HG02943 (cell line): ENCODE measurements at regions not wholly inside any gene's neighbourhood (a gene's known extent, or its start where the extent isn't known, plus 50 kb on each side); places are given as distances from the start of the nearest gene placed in this dataset.
"Not testable (repeated sequence)": the region's sequence is repeated elsewhere in the genome, so short reads cannot be mapped to it uniquely, and the experiment has no call there.

Experiments used
- ATAC-seq: cut with Tn5 transposase; IDR thresholded peaks from one replicate; pipeline ENCODE4 v1.9.1; 2021; ENCODE audit warnings: mild to moderate bottlenecking, low read depth, moderate library complexity; ENCODE audit not compliant: unreplicated experiment

DNA sequence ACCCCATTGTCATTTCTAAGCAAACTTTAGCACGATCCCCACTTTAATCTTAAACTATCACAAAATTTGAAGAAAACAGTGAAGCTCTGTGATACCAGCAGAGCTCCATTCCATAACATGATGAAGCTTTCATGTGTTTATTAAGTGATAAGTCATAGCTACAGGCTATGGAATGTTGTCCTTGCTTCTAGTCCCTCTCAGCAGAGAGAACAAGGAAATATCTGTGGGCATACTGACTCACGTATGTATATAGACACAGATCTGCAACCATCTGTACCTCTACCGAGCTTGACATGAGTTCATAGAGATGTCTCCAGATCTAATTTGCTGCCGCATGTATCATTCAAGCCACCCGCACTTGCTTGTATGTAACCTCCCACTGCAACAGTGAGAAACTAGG, 588.9 kb downstream of the ETS1 start:
- no peak for ATAC-seq

DNA sequence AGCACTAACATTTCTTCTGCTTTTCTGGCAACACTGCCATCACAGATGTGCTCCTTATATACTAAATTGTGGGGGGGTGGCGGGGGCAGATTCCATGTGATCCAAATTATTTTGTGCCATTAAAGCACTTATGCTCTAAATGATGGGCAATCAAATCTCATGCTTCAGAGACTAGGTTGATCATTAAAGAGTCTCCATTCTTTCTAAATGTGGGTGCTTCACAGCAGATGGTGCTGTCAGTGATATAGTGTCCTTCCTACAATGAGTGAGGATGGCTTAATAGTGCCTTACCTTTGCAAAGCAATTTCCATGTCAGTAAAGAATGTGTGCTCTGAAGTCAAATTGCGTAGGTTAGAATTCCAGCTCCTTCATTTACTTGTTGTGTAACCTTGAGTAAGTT, 589.8 kb downstream of the ETS1 start:
- no peak for ATAC-seq

DNA sequence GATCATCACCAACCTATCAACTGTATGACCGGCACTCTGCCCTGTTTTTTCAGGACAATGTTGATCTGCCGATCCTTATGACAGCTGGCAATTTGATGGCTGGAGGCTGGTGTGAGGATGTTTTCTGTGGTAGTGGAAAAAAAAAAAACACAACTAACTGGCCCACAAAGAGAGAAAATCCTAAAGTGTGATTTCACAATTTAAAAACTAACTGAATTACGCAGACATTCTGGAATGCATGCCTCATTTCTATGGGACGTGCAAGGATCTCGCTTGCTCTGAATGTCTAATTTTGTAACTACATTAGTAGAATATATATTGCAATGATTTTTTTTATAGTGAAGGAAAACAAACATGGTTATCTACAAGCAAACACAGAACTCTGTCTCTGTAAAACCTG, 590.5 kb downstream of the ETS1 start:
- ATAC-seq: no peak

DNA sequence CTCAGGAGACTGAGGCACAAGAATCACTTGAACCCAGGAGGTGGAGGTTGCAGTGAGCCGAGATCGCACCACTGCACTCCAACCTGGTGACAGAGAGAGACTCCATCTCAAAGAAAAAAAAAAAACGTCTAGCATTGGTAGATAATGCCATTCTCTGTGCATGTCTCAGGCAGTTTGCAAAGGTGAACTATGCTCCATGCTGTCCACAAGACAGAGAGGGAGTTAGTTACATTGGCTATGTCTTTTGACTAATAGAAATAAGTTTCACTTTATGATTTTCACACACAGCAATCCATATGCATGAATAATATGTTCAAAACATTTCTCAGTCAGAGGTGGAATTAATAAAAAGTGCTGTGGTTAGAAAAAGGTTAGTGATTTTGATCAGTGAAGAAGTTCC, 591.4 kb downstream of the ETS1 start:
- ATAC-seq: no peak

DNA sequence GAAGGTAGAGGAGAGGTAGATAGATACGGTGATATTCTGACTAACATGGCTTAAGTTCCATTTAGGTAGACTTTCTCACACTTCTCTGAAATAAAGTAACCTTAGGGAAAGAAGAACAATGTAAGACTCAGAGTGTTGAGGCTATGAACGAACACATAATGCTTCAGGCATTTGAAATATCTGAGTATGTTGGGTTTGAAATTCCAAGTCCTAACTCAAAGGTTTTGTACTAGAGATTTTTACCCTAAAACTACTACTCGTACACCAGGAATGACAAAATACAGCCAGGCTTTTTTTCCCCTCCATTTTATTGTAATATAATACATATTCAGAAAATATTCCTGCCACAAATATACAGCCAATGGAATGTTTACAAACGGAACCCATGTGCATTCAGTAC, 592.6 kb downstream of the ETS1 start:
- no peak for ATAC-seq

DNA sequence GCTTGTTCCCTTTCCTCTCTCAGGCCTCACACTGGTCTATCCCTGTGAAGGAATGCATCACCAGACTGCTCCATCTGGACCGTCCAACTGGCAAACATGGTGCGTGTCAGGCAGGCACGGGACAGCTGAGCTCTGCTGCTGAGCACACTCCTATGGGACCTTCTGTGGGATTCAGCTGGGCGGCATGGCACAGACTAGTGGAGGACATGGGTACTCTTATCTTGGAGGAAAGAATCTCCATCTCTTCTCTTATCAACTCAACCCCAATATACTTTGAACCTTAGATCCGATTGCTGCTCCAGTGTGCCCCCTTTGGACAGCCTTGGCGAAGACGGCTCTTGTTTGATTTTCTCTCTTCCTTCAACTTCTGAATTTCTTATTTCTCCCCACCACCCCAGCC, 593.6 kb downstream of the ETS1 start:
- no peak for ATAC-seq

DNA sequence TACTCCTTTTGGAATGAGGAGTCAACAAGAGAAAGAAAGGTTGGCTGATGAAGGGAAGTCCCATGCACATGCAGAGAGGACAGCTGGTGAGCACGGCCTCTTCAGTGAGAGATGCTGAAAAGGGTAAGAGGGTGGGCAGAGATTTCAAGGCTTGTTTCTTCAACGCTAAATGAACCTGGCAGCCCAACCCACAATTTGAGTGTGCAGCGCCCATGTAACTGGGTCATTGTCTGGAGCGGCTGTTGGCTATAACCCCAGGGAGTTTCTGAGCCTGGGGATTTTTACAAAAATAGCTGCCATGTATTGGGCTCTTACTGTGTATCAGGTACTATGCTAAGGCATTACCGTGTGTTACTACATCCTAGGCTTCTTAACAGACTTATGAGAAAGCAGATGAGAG, 594.1 kb downstream of the ETS1 start:
- ATAC-seq: no peak

DNA sequence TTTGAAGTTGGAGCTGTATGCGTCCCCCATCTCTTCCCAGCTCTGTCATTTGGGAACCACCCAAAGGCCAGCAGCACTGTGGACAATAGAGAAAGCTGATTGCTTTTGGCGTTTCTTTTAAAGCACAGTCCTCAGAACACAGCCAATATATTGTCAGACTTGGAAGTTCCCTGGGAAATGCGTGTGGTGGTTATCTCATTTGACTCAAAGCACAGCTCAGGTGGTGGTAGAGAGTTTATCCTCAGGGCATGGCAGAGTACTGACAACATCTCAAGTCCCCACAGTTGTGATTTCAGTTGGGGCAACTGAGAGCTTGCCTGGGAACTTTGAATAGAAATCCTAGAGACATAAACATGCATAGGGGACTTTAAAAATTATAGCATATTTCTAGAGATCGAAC, 601.3 kb downstream of the ETS1 start:
- ATAC-seq: no peak

DNA sequence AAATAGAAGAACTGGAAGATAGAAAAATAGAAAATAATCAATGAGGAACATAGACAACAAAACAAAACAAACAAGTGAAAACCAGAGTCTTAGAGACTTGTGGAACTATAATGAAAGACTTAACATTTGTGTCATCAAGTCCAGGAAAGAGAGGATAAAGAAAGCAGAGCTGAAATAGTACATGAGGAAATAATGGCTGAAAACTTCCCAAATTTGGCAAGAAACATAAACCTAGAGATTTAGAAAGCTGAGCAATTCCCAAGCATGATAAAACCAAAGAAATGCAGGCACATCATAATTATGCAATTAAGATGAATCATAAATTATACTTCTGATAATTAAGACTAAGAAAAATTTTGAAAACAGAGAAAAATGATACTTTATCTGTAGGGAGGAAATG, 614.5 kb downstream of the ETS1 start:
- no peak for ATAC-seq

DNA sequence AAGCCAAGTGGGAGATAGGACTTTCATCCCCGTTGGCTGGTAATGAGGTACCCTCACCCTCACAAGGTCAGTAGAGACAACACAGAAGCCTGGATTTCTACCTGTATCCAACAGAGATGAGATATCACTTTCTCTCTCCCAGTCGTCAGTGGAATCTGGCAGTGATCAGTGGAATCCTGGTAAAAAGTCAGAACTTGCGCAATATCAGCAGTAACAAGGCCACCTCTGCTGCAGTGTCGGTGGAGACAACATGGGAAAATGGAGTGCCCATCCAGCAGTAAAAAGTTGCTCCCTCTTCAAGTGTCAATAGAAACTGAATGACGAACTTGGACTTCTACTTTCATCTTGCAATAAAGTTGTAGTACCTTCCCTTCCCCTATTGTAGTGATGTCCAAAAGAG, 615.9 kb downstream of the ETS1 start:
- no peak for ATAC-seq

DNA sequence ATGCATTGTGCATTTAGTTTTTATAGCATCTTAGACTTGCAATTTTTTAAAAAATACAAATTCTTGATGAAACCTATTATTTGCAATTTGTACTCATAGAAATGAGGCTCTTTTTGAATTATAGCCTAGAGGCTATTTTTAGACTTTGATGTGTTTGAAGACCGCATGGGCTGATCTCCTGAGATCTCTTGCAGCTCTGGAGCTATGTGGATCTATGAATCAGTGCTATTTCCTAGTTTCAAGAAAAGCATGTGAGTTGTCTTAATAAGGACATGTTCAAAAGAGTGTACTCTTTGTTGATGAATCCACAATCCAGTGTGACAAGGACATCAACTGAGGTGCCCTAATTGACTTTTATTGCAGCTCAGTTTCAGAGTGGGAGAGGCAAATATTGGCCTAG, 620.5 kb downstream of the ETS1 start:
- no peak for ATAC-seq

DNA sequence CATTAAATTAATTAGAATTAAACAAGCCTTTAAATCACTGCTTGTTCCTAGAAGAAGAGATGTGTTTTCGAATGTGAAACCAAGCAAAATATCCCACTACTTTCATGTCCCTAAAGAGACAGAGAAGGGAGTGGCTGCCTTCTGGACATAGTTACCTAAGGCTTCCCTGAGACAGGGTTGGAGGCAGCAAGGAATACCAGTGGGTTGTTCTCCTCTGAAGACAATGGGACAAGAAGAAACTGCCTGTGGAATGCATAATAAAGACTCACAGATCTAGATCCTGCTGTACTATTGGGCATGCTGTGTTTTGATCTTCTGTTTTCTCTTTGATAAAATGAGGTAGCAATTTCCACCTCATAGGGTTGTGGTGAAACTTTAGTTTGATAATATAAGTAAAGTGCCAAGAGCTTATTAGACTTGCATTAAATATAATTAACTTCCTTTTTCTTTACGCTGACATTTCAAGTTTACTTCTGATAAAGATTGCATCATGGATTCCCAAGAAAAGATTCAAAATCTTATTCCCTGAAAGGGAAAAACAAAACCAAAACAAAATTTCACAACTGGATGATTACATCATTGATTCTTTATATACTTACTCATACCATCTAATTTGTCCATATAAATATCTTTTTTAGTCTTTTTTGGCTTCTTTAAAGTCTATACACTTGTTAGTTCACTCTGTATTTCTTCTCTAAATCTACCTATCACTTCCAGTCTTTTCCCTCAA, 621.3 kb downstream of the ETS1 start:
- ATAC-seq: no peak

DNA sequence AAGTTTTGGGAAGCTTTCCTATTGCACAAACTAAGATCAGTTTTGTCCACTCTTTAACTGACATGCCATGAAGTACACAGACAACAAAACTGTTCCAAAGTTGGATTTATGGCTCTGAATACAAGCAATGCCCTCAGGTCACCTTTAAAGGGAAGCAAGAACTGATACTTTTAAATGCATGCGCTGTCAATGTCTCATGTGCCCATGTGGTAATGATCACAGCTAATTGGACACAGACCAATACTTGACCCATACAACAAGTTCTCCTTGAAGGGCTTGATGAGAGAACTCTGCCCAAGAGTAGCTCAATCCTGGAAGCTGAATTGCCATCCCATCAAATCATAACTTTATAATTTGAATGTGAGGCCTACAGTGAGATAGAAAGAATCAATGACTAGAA, 624.9 kb downstream of the ETS1 start:
- ATAC-seq: no peak

DNA sequence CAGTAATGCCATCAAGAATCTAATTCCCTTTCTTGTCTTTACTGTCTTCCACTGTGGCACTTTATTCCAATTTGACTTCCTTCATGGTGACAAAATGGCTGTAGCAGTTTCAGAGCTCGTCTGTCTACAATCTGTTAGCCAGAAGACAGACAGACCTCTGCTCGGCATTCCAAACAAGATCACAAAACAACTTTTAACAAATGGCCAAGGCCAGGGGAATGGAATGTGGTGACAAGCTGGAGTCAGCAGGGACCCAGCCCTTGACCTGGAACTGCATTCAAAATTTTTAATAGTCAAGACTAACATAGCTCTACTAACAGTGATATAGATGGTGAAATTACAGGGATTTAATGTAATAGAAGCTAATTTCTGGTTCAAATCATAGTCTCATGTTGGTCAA, 637.2 kb downstream of the ETS1 start:
- ATAC-seq: no peak

DNA sequence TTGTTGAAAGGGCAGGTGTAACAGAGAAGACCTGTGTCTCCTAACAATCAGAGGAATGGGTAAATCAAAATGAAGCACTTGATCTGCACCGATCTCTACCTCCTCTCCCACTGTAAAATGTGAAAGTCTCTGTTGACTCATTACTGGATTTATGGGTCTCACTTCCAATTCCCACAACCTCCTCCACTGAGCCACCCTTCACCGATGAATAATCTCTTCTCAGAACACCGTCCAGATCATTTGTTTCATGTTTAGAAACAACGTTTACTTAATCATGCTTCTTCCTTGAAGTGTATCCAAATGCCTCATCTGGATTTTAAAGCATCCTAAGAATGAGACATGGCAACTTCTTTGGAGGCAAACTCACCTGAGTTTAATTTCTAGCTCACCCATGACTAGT, 643.6 kb downstream of the ETS1 start:
- ATAC-seq: no peak

DNA sequence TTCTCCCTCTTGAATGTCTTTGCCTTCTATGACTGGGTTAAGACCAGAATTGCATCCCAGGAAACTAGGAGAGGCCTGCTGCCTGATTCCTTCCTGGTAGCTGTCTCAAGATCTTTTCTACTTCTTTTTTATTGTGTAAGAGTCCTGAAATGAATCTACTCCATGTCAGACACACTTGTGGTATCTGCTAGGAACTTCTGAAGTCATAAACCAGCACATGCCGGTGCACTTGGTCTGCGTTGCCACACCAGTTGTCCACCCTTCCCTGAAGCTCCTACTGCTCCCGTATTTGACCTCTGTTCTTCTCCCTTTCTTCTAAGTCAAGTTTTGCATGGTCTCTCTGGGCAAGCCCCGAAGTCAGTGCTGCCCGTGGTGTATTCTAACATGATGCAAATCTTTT, 644.2 kb downstream of the ETS1 start:
- ATAC-seq: no peak

DNA sequence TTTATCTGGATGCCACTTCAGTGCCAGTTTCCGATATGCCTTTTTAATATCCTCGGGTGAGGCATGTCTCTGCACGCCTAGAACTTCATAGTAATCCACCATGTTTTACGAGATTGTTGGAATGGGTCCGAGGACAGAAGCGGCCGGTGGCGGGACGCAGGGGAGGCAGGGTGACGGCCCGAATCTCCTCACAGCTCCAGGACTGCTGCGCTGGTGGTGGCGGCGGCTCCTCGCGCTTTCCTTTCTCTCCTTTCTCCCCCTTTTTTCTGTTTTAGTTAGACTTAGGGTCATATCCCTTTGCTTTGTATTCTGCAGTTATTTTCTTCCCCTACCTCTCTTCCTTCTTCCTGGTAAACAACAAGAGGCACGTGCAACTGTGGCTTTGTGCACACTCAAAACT, 645.8 kb downstream of the ETS1 start:
- ATAC-seq: not testable (repeated sequence)

DNA sequence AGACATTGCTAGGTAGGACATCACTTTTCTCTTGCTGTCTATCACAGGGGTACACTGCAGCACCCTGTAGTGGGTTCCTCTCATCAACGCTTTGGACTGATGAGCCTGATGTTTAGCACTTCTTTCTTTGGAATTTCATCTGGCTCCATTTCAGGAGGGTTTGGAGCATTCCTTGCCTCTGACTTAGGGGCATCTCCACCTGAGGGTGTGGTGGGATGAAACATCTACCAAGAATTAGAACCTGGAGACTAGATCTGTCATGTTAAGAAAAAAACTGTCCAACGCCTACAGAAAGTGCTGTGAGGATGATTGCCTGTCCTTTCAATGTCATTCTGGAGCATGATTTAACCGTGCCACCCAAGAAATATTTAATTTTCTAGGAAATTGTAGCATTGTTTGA, 648.4 kb downstream of the ETS1 start:
- ATAC-seq: no peak

DNA sequence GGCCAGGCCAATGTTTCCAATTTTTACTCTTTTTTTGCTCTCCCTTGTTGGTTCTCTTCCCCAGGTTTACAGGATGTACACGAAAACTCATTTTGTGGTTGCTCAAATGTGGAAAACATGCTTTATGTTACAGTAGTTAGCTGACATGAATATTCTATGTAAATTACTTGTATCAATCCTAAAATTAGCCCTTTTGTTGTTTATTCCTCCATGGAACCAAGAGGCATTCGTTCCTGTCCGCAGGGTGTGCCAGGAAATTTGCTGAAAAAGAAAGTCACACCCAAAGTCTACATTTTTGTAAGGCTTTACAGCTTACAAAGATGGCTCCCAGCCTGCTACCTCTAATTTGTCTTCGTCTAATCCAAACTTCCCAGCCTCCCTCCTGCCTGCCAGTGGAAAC, 652.3 kb downstream of the ETS1 start:
- no peak for ATAC-seq

DNA sequence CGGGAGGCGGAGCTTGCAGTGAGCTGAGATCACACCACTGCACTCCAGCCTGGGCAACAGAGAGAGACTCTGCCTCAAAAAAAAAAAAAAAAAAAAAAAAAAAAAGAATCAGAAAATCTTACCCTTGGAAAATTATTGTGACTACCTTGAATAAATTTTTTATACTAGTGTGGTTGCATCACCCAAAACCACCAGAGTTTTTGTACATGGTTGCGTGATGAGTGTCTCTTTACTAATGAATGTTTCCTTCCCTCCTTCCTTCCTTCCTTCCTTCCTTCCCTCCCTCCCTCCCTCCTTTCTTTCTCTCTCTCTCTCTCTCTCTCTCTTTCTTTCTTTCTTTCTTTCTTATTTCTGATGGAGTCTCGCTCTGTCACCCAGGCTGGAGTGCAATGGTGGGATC, 653.4 kb downstream of the ETS1 start:
- ATAC-seq: not testable (repeated sequence)

DNA sequence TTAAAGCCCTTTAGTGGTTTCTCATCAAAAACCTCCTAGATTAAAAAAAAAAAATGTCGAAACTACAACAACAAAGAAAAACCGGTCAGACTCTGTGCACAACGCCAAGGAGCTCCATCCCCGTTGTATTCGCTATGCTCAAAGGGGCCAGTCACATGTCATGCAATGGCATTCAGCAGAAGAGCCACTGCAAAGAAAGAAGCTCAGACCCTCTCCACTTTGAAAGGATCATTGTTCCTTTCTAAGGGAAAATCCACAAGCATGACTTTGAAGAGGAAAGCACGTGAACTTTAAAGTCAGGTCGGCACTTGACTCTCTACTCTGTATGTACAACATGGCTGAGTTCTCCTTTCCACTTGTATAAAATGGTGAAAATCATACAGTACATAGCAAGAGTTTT, 655.6 kb downstream of the ETS1 start:
- no peak for ATAC-seq

DNA sequence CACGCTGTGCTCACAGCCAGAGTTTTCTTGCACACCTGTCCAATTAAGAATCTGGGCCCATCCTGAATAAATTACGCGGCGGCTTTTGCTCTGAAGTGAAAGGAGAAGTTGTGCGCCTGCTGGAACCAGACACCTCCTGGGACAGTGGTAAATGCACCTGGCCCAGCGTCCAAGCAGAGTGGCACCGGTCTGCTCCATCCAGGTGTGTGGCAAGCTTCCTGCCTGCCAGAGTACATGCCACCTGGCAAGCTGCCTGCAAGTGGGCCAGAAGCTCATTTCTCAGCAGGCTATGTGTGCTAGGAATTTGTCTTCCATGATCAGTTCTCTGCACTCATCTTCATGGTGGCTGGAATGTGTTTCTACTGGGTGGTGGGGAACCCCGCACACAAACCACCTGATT, 660.6 kb downstream of the ETS1 start:
- no peak for ATAC-seq

DNA sequence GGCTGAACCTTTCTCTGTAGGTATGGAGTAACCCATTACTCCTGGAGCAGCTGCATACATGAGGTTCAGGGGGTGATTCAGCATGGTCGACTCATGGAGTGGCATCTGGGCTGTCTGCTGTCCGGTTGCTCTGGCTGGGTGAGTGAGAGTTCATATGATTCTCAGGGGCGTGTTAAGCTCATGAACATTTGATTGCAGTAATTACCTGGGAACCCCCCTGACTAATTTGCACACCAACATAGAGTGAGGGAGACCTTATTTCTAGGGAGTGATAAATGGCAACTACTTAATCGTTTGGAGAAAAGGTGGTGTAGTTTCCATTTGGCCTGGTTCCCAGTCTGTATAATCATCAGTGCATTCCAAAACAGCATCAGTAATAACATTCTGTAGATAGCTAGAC, 661.9 kb downstream of the ETS1 start:
- no peak for ATAC-seq
